H9 (cell line): ENCODE measurements at regions not wholly inside any gene's neighbourhood (a gene's known extent, or its start where the extent isn't known, plus 50 kb on each side); places are given as distances from the start of the nearest gene placed in this dataset.

Source experiments
- DNase-seq: peaks from one replicate; pipeline ENCODE4 v3.0.0-alpha.2; 2017
- H2AFZ ChIP-seq: one replicate; pipeline ENCODE4 v1.6.1; 2013; ENCODE audit warnings: mild to moderate bottlenecking, low read length, control low read depth, moderate library complexity
- H2AK5ac ChIP-seq: 2 replicates; pipeline ENCODE4 v1.6.1; 2013; ENCODE audit warnings: low read length, control low read depth, mixed read lengths; ENCODE audit not compliant: insufficient read length
- H2BK120ac ChIP-seq: one replicate; pipeline ENCODE4 v1.6.1; 2013; ENCODE audit warnings: low read depth, mild to moderate bottlenecking, low read length, control low read depth, inconsistent platforms; ENCODE audit not compliant: poor library complexity, severe bottlenecking
- H2BK12ac ChIP-seq: 2 replicates; pipeline ENCODE4 v1.6.1; 2013; ENCODE audit warnings: low read length, control low read depth, mixed read lengths, low read depth; ENCODE audit not compliant: insufficient read length
- H2BK15ac ChIP-seq: 2 replicates; pipeline ENCODE4 v1.6.1; 2013; ENCODE audit warnings: low read depth, low read length, control low read depth
- H2BK20ac ChIP-seq: one replicate; pipeline ENCODE4 v1.6.1; 2013; ENCODE audit warnings: low read depth, mild to moderate bottlenecking, low read length, control low read depth, inconsistent platforms; ENCODE audit not compliant: poor library complexity, severe bottlenecking
- H2BK5ac ChIP-seq: 2 replicates; pipeline ENCODE4 v1.6.1; 2013; ENCODE audit warnings: low read length, control low read depth, mixed read lengths; ENCODE audit not compliant: insufficient read length
- H3K14ac ChIP-seq: 2 replicates; pipeline ENCODE4 v1.6.1; 2013; ENCODE audit warnings: low read length, control low read depth; ENCODE audit not compliant: insufficient read depth
- H3K18ac ChIP-seq: 2 replicates; pipeline ENCODE4 v1.6.1; 2013; ENCODE audit warnings: low read depth, mild to moderate bottlenecking, mixed read lengths, low read length, control low read depth; ENCODE audit not compliant: insufficient read length
- H3K23ac ChIP-seq: 2 replicates; pipeline ENCODE4 v1.6.1; 2013; ENCODE audit warnings: low read length, control low read depth, mixed read lengths, low read depth; ENCODE audit not compliant: insufficient read length
- H3K23me2 ChIP-seq: 2 replicates; pipeline ENCODE4 v1.6.1; 2013; ENCODE audit warnings: low read depth, mild to moderate bottlenecking, mixed read lengths, low read length, control low read depth; ENCODE audit not compliant: insufficient read length, poor library complexity, severe bottlenecking
- H3K27ac ChIP-seq: 2 replicates; pipeline ENCODE4 v1.5.1; 2013; ENCODE audit warnings: low read length, control low read depth, mixed read lengths, low read depth; ENCODE audit not compliant: insufficient read length
- H3K27me3 ChIP-seq: 2 replicates; pipeline ENCODE4 v1.6.1; 2013; ENCODE audit warnings: low read length, control low read depth, inconsistent platforms; ENCODE audit not compliant: insufficient read depth
- H3K4ac ChIP-seq: 2 replicates; pipeline ENCODE4 v1.6.1; 2013; ENCODE audit warnings: low read depth, mild to moderate bottlenecking, control low read depth, inconsistent platforms, low read length, moderate library complexity
- H3K4me1 ChIP-seq: 2 replicates; pipeline ENCODE4 v1.6.1; 2013; ENCODE audit warnings: low read length, control low read depth, inconsistent platforms; ENCODE audit not compliant: insufficient read depth
- H3K4me2 ChIP-seq: 2 replicates; pipeline ENCODE4 v1.6.1; 2013; ENCODE audit warnings: low read length, control low read depth, mixed read lengths; ENCODE audit not compliant: insufficient read length, insufficient read depth
- H3K56ac ChIP-seq: 2 replicates; pipeline ENCODE4 v1.6.1; 2013; ENCODE audit warnings: low read depth, mild to moderate bottlenecking, mixed read lengths, low read length, control low read depth; ENCODE audit not compliant: insufficient read length
- H3K79me1 ChIP-seq: 2 replicates; pipeline ENCODE4 v1.6.1; 2013; ENCODE audit warnings: low read depth, mild to moderate bottlenecking, moderate library complexity, low read length, control low read depth, inconsistent platforms; ENCODE audit not compliant: insufficient read depth, poor library complexity, severe bottlenecking
- H3K79me2 ChIP-seq: 2 replicates; pipeline ENCODE4 v1.6.1; 2013; ENCODE audit warnings: low read length, control low read depth, inconsistent platforms; ENCODE audit not compliant: insufficient read depth
- H3K9ac ChIP-seq: 2 replicates; pipeline ENCODE4 v1.6.1; 2013; ENCODE audit warnings: low read length, control low read depth, mixed read lengths; ENCODE audit not compliant: insufficient read length; ENCODE audit errors: extremely low read depth
- H3K9me3 ChIP-seq: one replicate; pipeline ENCODE4 v1.6.1; 2013; ENCODE audit warnings: low read depth, low read length, inconsistent platforms; ENCODE audit not compliant: control insufficient read depth
- H3T11ph ChIP-seq: one replicate; pipeline ENCODE4 v1.6.1; 2013; ENCODE audit warnings: mild to moderate bottlenecking, low read length, control low read depth, inconsistent platforms
- H4K20me1 ChIP-seq: one replicate; pipeline ENCODE4 v1.6.1; 2013; ENCODE audit not compliant: control insufficient read depth, insufficient read length, insufficient read depth
- H4K5ac ChIP-seq: 2 replicates; pipeline ENCODE4 v1.6.1; 2013; ENCODE audit warnings: low read depth, mild to moderate bottlenecking, mixed read lengths, low read length, control low read depth; ENCODE audit not compliant: insufficient read length
- H4K8ac ChIP-seq: replicated peaks from 2 replicates; pipeline ENCODE4 v1.6.1; 2013; ENCODE audit warnings: low read length, control low read depth, mixed read lengths, low read depth; ENCODE audit not compliant: insufficient read length
- H4K91ac ChIP-seq: 2 replicates; pipeline ENCODE4 v1.6.1; 2013; ENCODE audit warnings: low read depth, mild to moderate bottlenecking, moderate library complexity, mixed read lengths, low read length, control low read depth; ENCODE audit not compliant: insufficient read length
- H3K27ac Mint-ChIP-seq, 3 experiments: 2 replicates in 2 of 3; 3 replicates in 1 of 3; pipeline ENCODE4 v1.8.0; 2020 to 2021; ENCODE audit warnings: mixed read lengths in 3 of 3, mild to moderate bottlenecking in 1 of 3, moderate library complexity in 1 of 3
- H3K27me3 Mint-ChIP-seq: 2 replicates; pipeline ENCODE4 v1.8.0; 2021; ENCODE audit warnings: low read depth, mild to moderate bottlenecking, moderate library complexity, mixed read lengths
- H3K36me3 Mint-ChIP-seq, 3 experiments: 2 replicates in 2 of 3; 3 replicates in 1 of 3; pipeline ENCODE4 v1.8.0; 2020 to 2021; ENCODE audit warnings: low read depth in 3 of 3, mixed read lengths in 3 of 3; ENCODE audit not compliant: insufficient read depth in 1 of 3
- H3K4me1 Mint-ChIP-seq, 2 experiments: 2 replicates each; pipeline ENCODE4 v1.8.0; 2020; ENCODE audit warnings: mixed read lengths in 2 of 2
- H3K4me3 Mint-ChIP-seq, 2 experiments: 2 replicates in 1 of 2; 3 replicates in 1 of 2; pipeline ENCODE4 v1.8.0; 2020 to 2021; ENCODE audit warnings: mild to moderate bottlenecking in 2 of 2, mixed read lengths in 2 of 2, moderate library complexity in 1 of 2
- H3K9me3 Mint-ChIP-seq, 2 experiments: 2 replicates in 1 of 2; 3 replicates in 1 of 2; pipeline ENCODE4 v1.8.0; 2020; ENCODE audit warnings: mild to moderate bottlenecking in 2 of 2, mixed read lengths in 2 of 2, moderate library complexity in 1 of 2
- WGBS: extraction: QIAGEN DNeasy Blood & Tissue Kit; methylation state at CpG from one replicate; pipeline ENCODE4 v1.1.7; 2013; ENCODE audit warnings: missing lambda C conversion rate, low lambda C conversion rate, mixed read lengths; ENCODE audit not compliant: insufficient read length; ENCODE audit errors: extremely low coverage; 5-methylcytosine and 5-hydroxymethylcytosine counted together
- TF ChIP-seq, protein P1 (sequence below): fragments of 200-600 bp; sonication (generic); conservative IDR thresholded peaks from 3 replicates; pipeline ENCODE4 v1.8.0; 2021; ENCODE audit warnings: antibody characterized with exemption, mild to moderate bottlenecking

DNA sequence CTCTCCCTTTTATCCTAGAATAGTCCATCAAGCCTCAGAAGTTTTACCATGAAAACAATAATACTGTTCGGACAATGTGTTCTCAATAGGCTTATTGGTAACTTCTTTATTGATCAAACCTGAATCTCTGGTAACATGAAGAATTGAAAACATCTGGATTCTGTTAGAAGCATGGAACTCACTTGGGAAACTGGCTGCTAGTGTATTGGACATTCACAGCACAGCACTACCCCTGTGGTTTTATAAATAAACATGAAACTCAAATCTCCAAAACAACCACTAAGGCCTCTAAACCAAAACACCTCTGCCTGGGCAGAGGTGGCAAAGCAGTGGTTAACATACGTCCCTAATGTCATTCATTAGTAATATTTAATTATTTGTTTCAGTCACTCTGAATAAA lies 157.6 kb upstream of the KCNQ5 start:
- H3K27me3 Mint-ChIP-seq, result no peaks in the 10 kb centered on the region
- TF ChIP-seq, protein P1, sequence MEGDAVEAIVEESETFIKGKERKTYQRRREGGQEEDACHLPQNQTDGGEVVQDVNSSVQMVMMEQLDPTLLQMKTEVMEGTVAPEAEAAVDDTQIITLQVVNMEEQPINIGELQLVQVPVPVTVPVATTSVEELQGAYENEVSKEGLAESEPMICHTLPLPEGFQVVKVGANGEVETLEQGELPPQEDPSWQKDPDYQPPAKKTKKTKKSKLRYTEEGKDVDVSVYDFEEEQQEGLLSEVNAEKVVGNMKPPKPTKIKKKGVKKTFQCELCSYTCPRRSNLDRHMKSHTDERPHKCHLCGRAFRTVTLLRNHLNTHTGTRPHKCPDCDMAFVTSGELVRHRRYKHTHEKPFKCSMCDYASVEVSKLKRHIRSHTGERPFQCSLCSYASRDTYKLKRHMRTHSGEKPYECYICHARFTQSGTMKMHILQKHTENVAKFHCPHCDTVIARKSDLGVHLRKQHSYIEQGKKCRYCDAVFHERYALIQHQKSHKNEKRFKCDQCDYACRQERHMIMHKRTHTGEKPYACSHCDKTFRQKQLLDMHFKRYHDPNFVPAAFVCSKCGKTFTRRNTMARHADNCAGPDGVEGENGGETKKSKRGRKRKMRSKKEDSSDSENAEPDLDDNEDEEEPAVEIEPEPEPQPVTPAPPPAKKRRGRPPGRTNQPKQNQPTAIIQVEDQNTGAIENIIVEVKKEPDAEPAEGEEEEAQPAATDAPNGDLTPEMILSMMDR, result no peak
- H3K56ac ChIP-seq, result no peak overlapping the region
- no peak overlapping the region for H3T11ph ChIP-seq
- no peak overlapping the region for H2AK5ac ChIP-seq
- H3K4me1 ChIP-seq, result no peaks in the 10 kb centered on the region
- H4K8ac ChIP-seq, result no peak overlapping the region
- peaks cover 1 to 6% (median 2%) of the 10 kb centered on the region in 3 experiments; a peak in 4 of 7 replicates for H3K36me3 Mint-ChIP-seq
- no peak for DNase-seq
- H2BK15ac ChIP-seq, result no peak overlapping the region
- H2BK5ac ChIP-seq, result no peak overlapping the region
- no peaks in the 10 kb centered on the region for H4K20me1 ChIP-seq
- H4K91ac ChIP-seq, result no peak overlapping the region
- H3K27ac Mint-ChIP-seq, result no peak overlapping the region
- no peak overlapping the region for H3K27ac ChIP-seq
- H3K18ac ChIP-seq, result no peak overlapping the region
- no peak overlapping the region for H4K5ac ChIP-seq
- no peak overlapping the region for H3K4me2 ChIP-seq
- no peak overlapping the region for H3K14ac ChIP-seq
- H3K23ac ChIP-seq, result no peak overlapping the region
- no peaks in the 10 kb centered on the region for H3K79me2 ChIP-seq
- H3K9me3 Mint-ChIP-seq, result peaks cover 5 to 6% of the 10 kb centered on the region in 2 experiments; a peak in 4 of 5 replicates
- no peaks in the 10 kb centered on the region for H3K4me1 Mint-ChIP-seq
- H2BK12ac ChIP-seq, result no peak overlapping the region
- H2BK20ac ChIP-seq, result no peak overlapping the region
- H3K9me3 ChIP-seq, result no peaks in the 10 kb centered on the region
- H2AFZ ChIP-seq, result no peak overlapping the region
- no peaks in the 10 kb centered on the region for H3K23me2 ChIP-seq
- H3K4ac ChIP-seq, result no peak overlapping the region
- WGBS, result no CpG with 5 or more reads among the region's 2 CpGs
- no peaks in the 10 kb centered on the region for H3K27me3 ChIP-seq
- H3K79me1 ChIP-seq, result no peaks in the 10 kb centered on the region
- H2BK120ac ChIP-seq, result no peak overlapping the region
- no peak overlapping the region for H3K9ac ChIP-seq
- H3K4me3 Mint-ChIP-seq, result no peak overlapping the region
